ENCODE measurements at regions not wholly inside any gene's neighbourhood (a gene's known extent, or its start where the extent isn't known, plus 50 kb on each side); places are given as distances from the start of the nearest gene placed in this dataset.

GRCh38 chr1:29821605-29822004, 585.3 kb downstream of the PTPRU start:
- DNase-seq (ENCODE audit: low read depth) = no peak

DNA sequence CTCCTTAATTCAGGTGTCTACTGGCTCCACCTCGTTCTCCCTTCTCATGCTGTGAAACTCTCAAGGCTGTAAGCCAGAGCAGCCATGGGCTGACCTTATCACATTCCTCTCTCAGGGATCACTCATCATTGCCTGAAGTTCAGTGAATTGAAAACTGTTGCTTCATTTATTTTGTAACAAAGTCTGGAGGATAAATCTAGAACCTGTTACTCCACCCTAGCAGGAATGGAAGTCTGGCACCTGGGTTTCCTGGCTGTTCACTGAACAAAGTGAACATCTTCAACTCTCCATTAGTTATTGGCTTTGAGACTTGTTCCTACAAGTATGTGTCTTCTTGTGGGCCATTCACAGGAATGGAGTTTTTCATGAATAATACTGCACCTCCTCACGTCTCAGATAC, 584.1 kb downstream of the PTPRU start:
- DNase-seq (ENCODE audit: low read depth) = no peak

DNA sequence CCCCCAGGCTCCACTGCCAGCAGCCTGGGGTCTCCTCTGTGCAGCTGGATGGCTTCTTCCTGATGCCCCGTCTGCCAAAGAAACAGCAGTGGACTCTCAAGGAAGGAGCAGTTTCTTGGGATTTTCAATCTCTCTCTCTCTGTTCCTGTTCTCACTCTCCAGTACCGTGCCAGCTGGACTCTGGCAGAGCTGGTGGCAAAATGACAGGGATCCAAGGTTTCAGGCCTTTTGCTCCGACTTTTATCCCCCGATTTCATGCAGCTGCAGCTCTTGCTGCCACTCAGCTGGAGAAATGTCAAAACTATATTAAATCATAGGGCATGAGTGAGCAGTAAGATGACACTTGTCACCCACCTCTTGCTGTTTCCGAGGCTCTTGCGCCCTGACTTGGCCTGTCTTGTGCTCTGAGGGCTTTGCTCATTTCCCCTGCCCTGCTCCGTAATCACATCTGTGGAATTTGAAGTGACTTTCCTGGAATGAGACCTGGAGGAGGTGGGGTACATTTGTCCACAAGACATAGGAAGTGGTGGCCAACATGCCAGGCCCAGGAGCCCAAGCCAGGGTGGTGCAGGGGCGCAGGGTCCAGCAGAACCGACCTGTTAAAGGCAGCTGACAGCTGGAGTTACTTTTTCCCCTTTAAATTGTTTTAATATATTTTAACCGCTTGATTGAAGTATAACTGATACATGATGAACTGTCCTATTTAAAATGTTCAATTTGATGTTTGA, 576.2 kb downstream of the PTPRU start:
- DNase-seq (ENCODE audit: low read depth) = no peak

DNA sequence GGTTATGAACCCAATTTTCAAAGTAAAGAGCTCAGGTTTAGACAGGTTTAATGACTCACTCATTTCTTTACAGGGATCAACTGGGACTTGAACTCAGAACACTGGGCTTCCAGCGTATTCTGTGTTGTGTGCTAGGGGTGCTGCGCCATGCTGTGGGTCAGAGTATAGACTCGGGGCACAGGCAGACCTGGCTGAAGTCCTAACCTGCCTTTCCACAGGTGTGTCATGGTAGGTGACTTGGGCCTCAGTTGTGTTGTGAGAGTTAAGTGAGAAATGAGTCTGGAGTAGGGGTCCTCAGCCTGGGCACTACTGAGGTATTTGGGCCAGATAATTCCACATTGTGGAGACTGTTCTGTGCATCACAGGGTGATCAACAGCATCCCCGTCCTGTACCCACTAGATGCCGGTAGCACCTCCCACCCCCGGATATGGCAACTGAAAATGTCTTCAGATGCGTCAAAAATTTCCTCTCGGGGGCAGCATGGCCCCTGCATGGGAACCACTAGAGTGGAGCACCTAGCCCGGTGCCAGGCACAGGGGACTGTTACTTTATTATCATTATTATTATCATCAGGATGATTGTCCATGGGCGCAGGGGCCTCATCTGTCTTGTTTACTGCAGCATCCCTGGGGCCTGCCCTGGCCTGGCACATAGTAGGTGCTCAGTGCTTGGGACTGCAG, 575.5 kb downstream of the PTPRU start:
- DNase-seq (ENCODE audit: low read depth) = no peak

DNA sequence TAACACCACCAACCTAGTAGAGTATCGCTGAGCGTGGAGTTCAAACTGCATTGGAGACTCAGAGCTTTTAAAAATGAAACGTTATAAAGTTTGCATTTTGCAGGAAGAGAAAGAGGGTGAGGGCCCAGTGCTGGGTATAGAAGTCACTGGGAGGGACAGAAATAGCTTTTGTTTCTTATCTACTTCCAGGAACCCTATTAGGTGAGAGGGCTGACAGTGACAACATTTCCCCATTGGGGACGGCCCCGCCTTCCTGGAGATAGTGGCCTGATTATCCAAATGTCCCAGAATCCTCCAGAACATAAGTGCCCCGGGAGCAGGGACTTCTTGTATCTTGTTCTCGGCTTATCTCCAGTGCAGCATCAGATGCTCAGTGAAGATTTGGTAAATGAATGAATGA, 574.9 kb downstream of the PTPRU start:
- no peak for DNase-seq (ENCODE audit: low read depth)

DNA sequence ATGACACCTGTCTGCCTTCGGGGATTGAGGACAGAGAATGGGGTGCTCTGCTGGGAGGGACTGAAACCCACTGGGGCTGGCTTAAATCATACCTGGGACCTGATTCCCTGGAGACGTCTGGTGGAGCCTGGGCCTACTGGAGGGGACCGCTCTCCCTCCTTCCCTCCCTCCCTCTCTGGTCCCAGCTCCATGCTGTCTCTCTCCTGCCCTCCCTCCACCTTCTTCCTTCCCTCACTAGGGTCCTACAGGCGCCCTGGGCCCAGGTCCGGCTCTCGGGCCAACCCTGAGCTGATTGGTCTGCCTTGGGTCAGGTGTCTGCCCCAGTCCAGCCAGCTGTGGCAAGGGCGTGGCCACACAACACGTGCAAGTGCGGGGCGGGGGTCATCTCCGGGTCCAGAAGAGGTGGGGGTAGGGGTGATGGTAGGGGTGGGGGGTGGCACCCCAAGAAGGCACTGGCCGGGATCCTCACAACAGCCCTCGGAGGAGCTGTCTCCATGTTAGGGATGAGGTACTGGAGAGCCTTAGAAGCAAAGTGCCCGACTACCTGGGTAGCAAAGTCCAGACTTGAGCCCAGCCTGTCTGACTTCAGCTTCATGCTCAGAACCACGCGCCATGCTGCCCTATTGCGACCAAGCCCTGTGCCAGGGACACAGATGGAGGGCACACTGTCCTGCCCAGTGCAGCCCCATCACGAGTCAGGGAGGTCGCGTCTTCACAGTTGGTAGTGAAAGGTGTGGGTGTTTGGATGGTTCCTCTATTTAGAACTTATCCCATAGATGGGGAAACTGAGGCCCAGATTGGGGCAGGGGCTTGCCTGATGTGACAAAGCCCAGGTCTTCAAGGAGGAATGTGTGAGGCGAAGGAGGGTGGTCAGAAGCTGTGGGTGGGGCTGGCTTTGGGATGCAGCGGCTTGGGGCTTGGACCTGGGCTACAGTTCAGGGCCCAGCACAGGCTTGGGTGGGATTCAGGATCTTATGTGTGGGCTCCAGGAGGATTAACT, 574.1 kb downstream of the PTPRU start:
- DNase-seq (ENCODE audit: low read depth) = no peak

GRCh38 chr1:29809446-29810120, 573.3 kb downstream of the PTPRU start:
- no peak for DNase-seq (ENCODE audit: low read depth)

- DNase-seq (ENCODE audit: low read depth) = no peak
These were observed 572.0 kb downstream of the PTPRU start for GRCh38 chr1:29808141-29808995.

- no peak for DNase-seq (ENCODE audit: low read depth)
These were observed 571.4 kb downstream of the PTPRU start for GRCh38 chr1:29807689-29808088.

DNA sequence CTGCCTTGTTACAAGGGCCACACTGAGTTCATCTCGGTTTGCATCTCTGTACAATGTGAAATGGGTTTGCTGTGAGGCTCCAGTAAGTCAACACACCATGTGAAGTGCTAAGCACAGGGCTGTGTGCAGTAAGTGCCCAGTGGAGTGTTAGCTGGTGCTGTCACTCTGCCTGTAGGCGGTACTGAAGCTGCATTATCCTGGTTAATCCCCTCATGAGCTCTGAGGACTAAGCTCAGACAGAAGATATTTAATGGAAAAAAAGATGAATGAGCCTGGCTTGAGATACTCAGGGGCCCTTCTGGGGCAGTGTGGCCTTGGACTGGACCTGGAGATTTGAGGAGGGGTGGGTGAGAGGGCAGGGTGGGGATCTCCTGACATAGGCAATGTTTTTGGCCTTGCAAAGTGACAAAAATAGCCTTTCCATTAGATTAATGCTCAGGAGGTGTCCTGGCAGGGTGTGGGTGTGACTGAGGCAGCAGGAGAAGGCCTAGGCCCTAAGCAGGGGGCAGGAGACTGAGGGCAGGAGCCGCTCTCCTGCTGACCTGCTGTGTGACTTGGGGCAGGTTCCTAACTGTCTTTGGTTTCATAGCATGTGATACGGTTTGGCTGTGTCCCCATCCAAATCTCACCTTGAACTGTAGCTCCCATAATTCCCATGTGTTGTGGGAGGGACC, 570.5 kb downstream of the PTPRU start:
- DNase-seq (ENCODE audit: low read depth) = no peak

DNA sequence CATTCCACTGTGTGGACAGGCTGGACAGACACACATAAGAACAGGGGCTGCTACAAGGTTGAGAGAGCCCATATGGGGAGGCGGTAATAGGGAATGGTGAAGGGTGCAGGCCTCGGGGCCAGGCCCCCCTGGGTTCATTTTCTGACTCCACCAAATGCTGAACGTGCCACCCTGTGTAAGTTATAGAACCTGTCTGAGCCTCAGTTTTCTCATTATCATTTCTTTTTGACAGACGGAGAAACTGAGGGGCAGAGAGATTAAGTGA, 569.5 kb downstream of the PTPRU start:
- no peak for DNase-seq (ENCODE audit: low read depth)

- DNase-seq (ENCODE audit: low read depth) = no peak
These were observed 569.0 kb downstream of the PTPRU start for GRCh38 chr1:29805122-29805895.

DNA sequence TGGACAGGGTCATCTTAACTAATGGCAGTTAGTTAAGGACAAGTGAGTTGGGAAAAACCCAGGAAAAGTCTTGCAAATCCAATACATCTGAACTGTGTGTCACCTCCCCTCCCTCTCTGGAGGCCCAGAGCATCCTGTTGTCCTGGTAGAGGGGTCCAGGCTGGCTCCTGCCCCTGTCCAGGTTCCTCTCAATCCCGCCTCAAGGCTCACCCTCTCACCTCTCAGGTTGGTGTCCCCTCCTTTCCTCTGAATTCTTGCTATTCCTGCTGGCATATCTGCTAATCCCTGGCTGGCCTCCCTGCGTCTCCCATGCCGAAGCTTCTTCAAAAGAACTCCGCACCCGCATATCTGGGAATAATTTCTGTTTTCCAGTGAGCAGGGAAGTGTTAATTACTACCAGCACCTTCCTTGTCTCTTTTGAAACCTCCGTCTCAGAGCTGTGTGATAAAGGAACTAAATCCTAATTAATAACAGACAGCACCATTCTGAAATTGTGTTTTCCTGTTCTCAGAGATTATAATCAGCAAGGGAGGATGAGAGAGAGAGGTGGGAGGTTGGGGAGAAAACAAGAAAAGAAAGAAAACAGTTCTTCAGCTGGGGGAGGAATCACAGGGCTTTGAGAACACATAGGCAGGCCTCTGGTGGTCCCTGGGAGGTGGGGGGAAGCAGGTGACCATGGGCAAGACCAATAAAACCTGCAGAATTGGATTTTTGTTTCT, 568.0 kb downstream of the PTPRU start:
- DNase-seq (ENCODE audit: low read depth) = no peak

- DNase-seq (ENCODE audit: low read depth) = no peak
These were observed 567.2 kb downstream of the PTPRU start for GRCh38 chr1:29803486-29803885.

DNA sequence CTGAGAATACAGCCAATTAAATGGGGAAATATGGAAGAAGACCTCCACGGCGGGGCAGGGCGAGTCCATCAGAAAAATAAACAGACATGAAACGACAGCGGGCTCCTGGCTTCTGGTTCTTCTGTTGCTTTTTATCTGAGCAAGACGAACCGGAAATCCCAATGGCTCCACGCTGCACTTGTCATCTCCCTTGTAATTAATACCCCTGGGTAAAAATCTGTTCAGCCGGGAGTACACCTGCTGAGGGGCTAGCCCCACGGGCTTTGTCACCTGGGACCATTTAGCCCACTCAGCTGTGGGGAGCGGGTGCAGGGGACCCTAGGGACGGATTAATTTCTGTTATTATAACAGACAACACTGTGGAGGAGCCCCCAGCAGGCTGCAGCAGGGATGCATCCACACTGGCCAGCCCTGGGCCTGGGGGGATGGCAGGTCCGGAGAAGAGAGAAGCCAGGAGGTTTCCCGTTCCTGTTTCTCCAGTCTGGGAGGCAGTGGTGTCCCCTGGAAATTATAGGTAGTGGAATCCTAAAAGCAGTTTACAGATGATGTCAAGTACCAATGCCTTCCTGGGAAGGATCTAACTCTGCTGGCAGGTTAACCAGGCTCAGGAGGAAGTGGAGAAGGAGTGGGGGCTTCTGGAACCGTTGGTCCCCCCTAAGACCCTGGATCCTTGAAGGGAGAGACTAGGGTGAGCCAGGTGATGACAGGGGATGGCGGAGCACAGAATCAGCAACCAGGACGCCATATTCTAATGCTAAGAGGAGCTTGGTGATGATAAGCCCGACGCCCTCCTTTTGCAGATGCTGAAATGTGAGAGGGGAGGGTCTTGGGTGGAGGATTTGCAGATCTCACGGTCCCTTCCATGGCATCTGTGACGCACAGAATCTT, 566.1 kb downstream of the PTPRU start:
- DNase-seq (ENCODE audit: low read depth) = no peak

DNA sequence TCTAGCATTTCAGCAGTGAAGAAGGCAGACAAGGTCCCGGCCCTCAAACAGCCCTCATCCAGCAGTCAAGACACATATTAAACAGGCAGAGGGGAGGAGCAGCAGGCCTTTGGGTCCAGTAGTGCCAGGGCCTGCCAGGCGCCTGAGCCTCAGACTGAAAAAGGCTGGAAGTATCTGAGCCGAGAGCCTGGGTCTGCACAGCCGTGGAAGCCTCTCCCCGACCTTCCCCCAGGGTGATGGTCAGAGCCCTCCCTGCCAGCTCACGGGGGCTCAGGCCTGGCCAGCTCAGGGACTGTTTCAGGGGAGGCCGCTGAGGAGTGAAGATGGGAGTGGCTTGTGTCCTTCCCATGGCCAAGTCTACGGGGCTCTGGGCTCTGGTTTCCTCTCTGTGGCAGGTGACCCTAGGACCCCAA, 565.2 kb downstream of the PTPRU start:
- DNase-seq (ENCODE audit: low read depth) = no peak

DNA sequence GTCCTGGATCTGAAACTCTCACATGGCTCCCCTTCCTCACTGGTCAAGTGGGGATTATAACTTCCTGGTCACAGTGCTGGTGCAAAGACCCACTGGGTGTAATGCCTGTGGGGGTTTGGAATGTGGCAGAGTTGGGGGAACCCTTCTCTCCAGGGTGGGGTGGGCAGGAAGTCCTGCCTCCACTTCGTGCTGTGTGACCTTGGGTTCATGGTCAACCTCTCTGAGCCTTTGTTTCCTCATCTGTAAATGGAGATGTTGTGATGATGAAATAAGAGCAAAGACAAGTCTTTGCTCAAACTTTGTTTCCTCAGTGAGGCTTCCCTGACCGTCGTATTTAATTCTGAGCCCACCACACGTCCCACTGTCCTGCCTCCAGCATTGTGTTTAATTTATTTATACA, 564.7 kb downstream of the PTPRU start:
- DNase-seq (ENCODE audit: low read depth) = no peak

GRCh38 chr1:29800522-29800956, 564.2 kb downstream of the PTPRU start:
- DNase-seq (ENCODE audit: low read depth) = no peak

All from fibroblast of gingiva (primary cell).